SIG-M5 treated with dmso at 0.1 percent for 504 hours (cell line): ENCODE measurements at regions not wholly inside any gene's neighbourhood (a gene's known extent, or its start where the extent isn't known, plus 50 kb on each side); places are given as distances from the start of the nearest gene placed in this dataset.

Experiments
- DNase-seq: peaks from one replicate; lab custom pipeline; 2025; ENCODE audit not compliant: unreplicated experiment; lab: John Stamatoyannopoulos, UW

GRCh38 chr11:43602670-43603069 lies 77.9 kb upstream of the HSD17B12 start:
- DNase-seq = no peak

DNA sequence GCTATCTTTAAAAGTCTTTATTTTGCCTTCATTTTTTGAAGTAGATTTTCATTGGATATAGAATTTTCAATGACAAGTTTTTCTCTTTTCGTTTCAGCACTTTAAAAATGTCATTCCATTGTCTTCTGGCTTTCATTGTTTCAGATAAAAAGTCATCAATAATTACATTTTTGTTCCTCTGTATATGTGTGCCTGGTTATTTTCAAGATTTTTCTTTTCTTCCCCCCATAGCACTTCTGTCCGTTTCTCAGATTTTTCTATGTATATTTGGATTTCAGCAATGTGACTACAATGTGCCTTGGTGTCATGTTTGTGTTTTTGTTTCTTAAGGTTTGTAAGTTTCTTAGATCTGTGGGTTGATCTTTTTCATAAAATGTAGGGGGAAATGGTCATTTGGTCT lies 66.3 kb upstream of the HSD17B12 start:
- no peak for DNase-seq

- DNase-seq = no peak
Observed at GRCh38 chr11:43619863-43620505, 60.6 kb upstream of the HSD17B12 start.

- DNase-seq = no peak
Observed at GRCh38 chr11:43626798-43627197, 53.7 kb upstream of the HSD17B12 start.
